ENCODE measurements at regions not wholly inside any gene's neighbourhood (a gene's known extent, or its start where the extent isn't known, plus 50 kb on each side); places are given as distances from the start of the nearest gene placed in this dataset.
A peak's percentile ranks its signal among the peaks of the same experiment; 100 is the strongest.
"Not testable (repeated sequence)": the region's sequence is repeated elsewhere in the genome, so short reads cannot be mapped to it uniquely, and the experiment has no call there.

DNA sequence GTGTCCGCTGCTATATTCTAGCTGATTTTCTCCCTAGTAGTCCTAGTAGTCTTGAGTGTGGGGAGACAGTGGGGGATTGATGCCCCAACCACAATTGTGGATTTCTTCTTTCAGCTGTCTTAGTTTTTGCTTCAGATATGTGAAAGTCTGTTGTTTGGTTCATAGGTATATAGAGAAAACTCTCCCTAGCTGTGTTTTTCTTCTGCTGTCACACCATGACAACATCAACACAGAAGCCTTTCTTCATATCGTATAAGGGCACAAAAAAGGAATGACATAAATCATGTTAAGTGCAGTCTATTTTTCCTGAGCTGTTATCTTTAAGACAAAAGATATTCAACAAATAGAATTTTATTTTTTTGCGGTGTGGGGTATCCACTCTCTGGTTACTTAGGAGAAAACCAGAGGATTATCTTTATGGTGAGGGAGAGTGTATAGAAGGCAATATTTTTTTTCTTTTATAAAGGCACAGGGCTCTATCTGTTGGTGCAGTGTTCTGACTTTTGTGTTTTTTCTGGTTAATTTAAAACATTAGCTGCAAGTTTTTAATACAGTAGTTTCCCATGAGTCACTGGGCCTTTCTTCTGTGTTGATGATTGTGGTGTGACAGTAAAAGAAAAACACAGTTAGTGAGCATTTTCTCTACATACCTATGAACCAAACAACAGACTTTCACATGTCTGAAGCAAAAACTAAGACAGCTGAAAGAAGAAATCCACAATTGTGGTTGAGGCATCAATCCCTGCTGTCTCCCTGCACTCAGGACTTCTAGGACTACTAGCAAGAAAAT lies 139.3 kb upstream of the PLGLB2 start:
- not testable (repeated sequence) for DNase-seq (ENCODE audit: low read depth, low spot score)

- DNase-seq (ENCODE audit: low read depth, low spot score) = not testable (repeated sequence)
These were observed 136.9 kb upstream of the PLGLB2 start for GRCh38 chr2:87610974-87611373.

- DNase-seq (ENCODE audit: low read depth, low spot score) = not testable (repeated sequence)
These were observed 136.5 kb upstream of the PLGLB2 start for GRCh38 chr2:87611416-87611815.

- DNase-seq (ENCODE audit: low read depth, low spot score) = not testable (repeated sequence)
These were observed 135.9 kb upstream of the PLGLB2 start for GRCh38 chr2:87611956-87612355.

DNA sequence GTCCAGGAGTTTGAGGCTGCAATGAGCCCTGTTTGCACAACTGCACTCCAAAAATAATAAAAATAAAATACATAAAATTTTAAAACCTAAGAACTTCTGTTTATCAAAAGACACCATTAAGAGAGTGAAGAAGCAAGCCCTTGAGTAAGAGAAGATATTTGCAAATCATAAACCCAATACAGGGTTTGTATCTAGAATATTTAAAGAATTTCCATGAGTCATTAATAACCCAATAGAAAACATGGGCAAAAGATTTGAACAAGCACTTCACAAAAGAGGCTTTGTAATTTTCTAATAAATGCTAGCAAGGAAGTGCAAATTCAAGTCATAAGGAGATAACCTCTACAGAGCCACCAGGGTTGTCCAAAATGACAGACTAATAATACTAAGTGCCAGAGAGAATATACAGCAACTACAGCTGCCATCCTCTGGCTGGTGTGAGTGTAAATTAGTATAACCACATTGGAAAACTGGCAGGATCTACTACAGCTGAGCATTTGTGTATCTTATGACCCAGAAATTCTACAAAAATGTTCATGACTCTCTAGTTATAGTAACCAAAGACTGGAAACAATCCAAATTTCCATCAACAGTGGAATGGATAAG lies 133.0 kb upstream of the PLGLB2 start:
- not testable (repeated sequence) for DNase-seq (ENCODE audit: low read depth, low spot score)

GRCh38 chr2:87619121-87619520 lies 128.8 kb upstream of the PLGLB2 start:
- DNase-seq (ENCODE audit: low read depth, low spot score) = not testable (repeated sequence)

DNA sequence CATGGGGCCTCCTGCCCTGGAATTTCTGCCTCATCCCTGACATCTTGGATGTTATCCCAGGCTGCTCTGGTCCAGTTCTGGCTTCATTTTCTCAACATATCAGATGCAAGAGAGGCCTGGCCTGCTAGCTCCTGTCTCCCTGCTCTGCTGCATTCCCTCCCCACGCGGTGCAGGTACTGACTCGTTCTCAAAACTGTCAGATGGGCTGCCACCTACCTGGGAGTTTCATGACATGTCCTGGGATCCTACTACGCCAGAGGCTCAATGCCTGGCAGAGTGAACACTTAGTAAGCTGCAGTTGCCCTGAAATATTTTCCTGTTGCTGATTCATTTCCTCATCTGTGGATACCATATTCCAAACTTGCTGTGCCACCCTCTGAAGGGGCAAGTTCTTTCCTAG lies 126.7 kb upstream of the PLGLB2 start:
- DNase-seq (ENCODE audit: low read depth, low spot score) = not testable (repeated sequence)

DNA sequence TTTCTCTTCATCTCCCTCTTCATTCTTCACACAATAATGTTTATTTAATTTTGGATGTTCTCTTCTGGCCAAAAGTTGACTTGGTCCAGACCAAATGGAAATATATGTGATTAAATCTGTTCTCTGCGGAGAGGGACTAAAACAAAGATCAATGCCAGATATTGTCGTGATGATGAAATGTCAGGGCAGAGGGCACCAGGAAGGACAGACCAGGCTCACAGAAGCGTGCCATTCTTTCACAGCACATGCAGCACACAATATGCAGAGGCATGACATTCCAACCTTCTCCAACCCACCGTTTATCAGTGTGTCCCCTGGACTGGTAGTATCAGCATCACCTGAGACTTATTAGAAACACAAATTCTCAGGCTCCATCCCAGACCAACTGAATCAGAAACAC lies 125.2 kb upstream of the PLGLB2 start:
- DNase-seq (ENCODE audit: low read depth, low spot score) = not testable (repeated sequence)

DNA sequence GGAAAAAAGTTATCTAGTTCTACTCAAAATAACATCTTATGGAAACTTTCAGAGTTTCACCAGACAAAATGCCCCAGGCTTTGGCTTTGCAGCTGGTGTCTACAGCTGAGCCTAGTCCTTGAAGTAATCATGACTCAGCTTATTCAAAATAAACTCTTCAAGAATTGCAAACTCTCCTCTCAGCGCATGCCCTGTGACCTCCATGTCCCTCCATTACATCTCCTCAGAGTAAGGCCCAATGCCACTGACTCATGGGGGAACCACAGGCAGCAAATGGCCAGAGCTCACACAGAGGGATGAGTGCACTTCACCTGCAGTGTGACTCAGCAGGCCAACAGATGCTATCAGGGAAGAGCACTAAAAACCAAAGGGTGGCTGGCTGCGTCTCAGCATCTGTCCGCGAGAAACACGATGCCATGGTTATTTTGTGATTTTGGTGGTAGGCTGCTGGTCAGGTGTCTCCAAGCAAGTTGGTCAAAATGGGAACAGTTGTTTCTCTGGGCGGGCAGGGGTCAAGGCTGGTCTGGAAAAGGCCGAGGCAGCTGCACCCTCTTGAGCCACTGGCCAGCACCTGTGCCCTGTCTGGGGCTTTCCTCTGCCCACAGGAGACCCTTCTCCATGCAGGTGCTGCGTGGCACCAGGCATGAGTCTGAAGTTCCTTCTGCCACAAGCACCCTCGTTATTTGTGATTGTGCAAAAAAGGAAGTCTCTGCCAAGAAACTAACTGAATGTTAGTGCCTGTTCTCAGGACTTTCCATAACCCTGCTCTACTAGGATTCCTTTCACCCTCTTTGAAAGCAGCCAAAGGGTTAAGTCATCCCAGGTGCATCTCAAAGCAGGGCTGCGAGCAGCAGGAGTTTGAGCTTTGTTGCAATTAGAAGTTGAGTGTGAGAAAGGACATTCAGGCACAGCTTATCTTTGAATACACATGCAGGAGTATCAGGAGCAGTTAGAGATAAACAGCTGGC lies 118.1 kb upstream of the PLGLB2 start:
- DNase-seq (ENCODE audit: low read depth, low spot score) = peak; percentile 55

GRCh38 chr2:87630892-87631291 lies 117.0 kb upstream of the PLGLB2 start:
- not testable (repeated sequence) for DNase-seq (ENCODE audit: low read depth, low spot score)

DNA sequence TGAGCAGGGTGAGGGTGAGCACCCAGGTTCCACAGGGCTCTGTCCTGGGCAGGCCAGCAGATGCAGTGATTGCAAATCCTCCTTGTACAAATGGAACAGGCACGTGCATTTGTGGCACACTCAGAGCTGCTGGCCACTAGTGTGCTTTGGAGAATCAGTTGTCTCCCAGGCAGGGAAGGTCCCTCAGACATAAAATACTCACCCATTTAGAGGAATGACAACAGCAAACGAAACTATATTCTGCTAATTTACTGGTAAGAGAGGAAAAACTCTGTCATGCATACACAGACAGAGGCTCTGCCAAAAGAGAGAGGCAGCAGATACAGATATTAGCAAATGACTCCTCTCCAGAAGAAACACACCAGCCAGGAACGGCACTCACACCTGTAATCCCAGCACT lies 116.5 kb upstream of the PLGLB2 start:
- not testable (repeated sequence) for DNase-seq (ENCODE audit: low read depth, low spot score)

- not testable (repeated sequence) for DNase-seq (ENCODE audit: low read depth, low spot score)
These were observed 114.5 kb upstream of the PLGLB2 start for GRCh38 chr2:87633287-87633963.

DNA sequence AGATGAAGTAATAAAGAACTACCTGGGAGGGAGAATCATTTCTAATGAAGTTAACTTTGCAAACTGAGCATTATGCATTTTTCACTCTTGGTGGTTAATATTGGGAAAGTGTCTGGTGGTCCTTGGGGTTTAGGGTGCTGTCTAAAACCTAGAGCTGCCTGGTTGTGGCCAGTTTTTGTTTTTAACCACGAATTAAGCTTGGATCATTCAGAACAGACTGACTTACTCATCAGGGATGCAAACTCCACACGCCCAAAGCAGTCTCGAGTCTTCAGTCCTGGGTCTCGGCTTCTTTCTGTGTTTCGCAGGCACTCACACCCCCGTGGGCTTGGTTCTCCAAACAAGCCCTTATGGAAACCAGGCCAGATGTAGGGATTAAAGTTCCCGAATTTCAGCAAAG lies 113.8 kb upstream of the PLGLB2 start:
- DNase-seq (ENCODE audit: low read depth, low spot score) = not testable (repeated sequence)

DNA sequence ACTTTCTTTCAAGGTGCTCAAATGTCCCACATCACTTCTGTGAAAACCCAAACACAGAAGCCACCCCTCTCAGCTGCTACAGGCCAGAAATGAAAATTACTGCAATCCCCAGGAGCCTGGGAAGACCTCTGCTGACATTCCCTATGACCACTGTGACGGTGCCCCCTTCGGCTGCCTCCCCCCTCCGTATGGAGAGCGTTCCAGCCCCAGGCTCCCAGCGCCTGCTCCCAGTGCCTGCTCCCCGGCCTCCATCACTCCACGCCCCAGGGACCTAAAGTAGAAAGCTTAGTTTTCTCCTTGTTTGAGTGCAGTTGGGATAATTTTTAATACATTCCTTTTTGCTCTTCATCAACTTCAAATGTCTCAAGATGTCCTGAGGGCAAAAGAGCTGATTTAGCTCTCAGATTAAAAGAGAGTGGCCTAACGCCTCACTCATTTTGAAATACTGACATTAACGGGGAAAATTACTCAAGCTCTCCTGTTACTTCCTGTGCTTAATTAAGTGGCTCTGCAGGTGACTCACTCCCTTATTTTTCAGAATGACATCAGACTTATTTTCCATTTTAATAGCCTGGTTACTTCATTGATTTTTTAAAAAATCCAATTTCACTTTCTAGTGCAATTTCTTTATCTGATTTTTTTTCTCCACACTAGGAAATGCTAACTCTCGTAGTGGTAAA lies 112.8 kb upstream of the PLGLB2 start:
- DNase-seq (ENCODE audit: low read depth, low spot score) = peak; percentile 45

DNA sequence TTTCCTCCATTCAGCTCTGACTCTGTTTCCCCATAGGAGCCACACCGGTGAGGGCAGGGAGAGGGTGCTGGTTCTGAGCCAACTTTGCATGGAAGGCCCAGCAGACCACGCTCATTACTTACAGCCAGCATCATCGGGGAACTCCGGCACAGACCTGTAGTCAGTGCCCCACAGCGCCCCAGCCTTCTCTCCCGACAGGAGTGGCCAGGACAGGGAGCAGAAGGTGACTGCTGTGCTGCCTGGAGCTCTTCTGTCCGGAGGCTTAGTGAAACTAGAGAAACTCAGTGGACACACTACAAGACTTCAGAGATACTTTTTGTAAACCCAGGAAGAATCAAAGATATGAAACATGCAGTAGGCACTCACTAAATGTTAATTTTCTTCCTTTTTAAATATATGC lies 111.6 kb upstream of the PLGLB2 start:
- DNase-seq (ENCODE audit: low read depth, low spot score) = not testable (repeated sequence)

DNA sequence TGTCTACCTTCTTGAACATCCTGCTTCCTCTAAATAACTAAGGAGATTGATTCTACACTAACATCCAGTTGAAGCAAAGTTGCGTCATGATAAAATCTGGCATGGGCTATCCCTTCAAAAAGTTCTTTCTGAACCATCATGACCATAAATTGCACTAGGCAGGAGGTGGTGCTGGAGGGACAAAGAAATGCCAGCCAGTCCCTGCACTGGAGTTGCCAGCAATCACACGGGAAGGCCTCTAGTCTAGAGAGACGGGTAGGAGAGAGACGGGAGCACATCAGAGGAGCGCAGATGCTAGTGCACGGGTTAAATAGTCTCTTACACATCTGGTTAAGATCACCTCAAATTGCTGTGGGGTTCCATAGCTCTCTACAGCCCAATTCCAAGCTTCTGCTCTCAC lies 111.2 kb upstream of the PLGLB2 start:
- DNase-seq (ENCODE audit: low read depth, low spot score) = not testable (repeated sequence)

DNA sequence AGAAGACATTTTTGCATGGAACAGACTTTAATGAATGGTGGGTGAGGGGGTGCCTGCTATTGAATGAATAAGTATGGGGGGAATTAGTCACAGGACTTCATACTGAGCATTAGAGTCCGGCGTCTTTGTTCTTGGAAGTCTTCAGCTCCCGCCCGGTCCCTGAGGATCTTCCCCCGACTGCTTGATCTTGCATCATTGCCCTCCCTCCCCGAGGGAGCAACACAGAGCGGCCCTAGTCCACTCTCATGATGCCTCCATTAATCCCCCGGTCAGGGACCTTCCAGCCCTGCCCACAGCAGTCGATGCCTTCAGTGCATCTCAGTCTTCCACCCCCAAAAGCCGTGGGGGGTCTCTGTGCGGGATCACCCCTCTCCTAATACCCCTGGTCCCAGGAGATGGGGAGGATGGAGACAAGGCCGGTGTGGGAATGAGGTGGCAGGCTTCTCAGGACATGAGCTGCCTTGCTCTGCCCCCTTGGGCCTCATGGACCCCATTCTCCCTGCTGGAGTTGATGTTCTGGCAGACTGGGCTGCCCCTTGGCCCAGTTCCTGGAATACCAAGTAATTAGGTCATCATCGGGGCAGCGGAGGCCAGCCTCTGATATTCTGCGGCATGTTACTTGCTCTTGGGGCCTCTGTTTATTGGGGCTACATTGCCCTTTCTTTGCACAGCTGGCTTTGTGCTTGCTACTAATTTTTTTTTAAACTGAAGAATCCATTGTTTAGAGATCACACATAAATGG lies 110.5 kb upstream of the PLGLB2 start:
- peak; percentile 71 for DNase-seq (ENCODE audit: low read depth, low spot score)

- DNase-seq (ENCODE audit: low read depth, low spot score) = not testable (repeated sequence)
These were observed 109.6 kb upstream of the PLGLB2 start for GRCh38 chr2:87638114-87638807.

- DNase-seq (ENCODE audit: low read depth, low spot score) = not testable (repeated sequence)
These were observed 109.0 kb upstream of the PLGLB2 start for GRCh38 chr2:87638872-87639271.
